Epithelial cell of esophagus (primary cell): ENCODE measurements at regions not wholly inside any gene's neighbourhood (a gene's known extent, or its start where the extent isn't known, plus 50 kb on each side); places are given as distances from the start of the nearest gene placed in this dataset.

ENCODE experiments used
- DNase-seq: peaks from one replicate; pipeline ENCODE4 v3.0.0; 2010; ENCODE audit warnings: low read depth
- H3K4me3 ChIP-seq: 2 replicates; pipeline ENCODE4 v1.5.1; 2011; ENCODE audit warnings: mild to moderate bottlenecking, low read length, control low read depth
- TF ChIP-seq, protein P1 (sequence below): IDR thresholded peaks from 2 replicates; pipeline ENCODE4 v1.5.1; 2011; ENCODE audit warnings: low read depth, mild to moderate bottlenecking, low read length, control low read depth, inconsistent platforms; ENCODE audit not compliant: insufficient read depth; ENCODE audit errors: missing control alignments

DNA sequence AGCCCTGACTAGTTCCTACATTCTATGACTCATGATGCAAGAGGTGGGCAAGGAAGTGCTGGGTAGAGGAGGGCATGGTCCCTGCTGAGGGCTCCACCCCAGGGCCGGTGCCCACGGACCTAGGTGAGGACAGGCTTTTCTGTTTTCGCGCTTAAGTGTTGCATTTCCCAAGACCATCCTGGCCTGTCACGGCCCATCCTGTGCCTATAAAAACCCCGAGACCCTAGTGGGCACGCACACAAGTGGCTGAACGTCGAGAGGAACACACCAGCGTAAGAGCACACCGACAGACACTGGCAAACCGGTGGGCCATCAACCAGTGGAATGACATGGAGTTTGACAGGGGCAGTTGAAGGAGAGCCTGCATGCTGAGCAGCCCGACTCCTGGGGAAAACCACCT, 680.7 kb upstream of the GHITM start:
- DNase-seq, result no peak
- TF ChIP-seq, protein P1, sequence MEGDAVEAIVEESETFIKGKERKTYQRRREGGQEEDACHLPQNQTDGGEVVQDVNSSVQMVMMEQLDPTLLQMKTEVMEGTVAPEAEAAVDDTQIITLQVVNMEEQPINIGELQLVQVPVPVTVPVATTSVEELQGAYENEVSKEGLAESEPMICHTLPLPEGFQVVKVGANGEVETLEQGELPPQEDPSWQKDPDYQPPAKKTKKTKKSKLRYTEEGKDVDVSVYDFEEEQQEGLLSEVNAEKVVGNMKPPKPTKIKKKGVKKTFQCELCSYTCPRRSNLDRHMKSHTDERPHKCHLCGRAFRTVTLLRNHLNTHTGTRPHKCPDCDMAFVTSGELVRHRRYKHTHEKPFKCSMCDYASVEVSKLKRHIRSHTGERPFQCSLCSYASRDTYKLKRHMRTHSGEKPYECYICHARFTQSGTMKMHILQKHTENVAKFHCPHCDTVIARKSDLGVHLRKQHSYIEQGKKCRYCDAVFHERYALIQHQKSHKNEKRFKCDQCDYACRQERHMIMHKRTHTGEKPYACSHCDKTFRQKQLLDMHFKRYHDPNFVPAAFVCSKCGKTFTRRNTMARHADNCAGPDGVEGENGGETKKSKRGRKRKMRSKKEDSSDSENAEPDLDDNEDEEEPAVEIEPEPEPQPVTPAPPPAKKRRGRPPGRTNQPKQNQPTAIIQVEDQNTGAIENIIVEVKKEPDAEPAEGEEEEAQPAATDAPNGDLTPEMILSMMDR, result no peak
- H3K4me3 ChIP-seq, result no peak overlapping the region

DNA sequence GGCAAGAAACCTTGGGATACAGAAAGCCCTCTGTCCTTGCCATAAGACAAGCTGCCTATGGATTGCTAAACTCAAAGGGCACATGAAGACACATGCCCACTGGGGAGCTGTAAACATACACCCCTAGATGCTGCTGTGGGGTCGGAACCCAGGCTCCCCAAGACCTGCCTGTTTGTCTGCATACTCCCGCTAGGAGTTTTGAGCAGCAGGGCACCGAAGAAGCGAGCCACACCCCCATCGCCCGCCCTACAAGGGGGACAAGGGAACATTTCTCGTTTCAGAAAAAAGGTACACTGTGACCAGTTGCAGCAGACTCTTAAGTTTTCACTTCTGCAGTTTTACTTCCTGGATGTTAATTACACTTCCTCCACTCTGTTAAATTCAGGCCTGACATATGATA, 680.2 kb upstream of the GHITM start:
- TF ChIP-seq, protein P1, result no peak
- DNase-seq, result no peak
- H3K4me3 ChIP-seq, result no peak overlapping the region

DNA sequence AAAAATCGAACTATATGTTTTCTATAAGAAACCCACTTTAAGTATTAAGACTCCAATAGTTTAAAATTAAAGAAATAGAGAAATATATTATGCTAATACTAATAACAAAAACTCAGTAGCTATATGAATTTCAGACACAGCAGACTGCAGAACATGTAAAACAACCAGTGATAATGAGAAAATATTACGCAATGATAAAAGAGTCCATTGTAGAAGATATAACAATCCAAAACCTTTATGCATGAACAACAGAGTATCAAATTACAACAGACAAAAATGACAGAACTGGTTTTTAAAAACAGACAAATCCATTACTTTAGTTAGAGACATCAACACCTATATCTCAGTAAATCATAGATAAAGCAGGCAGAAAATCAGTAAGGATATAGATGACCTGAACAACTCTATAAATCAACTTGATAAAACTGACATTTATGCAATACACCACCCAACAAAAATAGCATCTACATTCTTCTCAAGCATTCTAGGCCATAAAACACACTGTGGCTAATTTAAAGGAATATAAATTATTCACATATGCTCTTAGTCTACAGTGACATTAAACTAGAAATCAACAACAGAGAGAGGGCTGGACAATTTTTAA, 669.5 kb upstream of the GHITM start:
- no peak for DNase-seq
- TF ChIP-seq, protein P1, result no peak

DNA sequence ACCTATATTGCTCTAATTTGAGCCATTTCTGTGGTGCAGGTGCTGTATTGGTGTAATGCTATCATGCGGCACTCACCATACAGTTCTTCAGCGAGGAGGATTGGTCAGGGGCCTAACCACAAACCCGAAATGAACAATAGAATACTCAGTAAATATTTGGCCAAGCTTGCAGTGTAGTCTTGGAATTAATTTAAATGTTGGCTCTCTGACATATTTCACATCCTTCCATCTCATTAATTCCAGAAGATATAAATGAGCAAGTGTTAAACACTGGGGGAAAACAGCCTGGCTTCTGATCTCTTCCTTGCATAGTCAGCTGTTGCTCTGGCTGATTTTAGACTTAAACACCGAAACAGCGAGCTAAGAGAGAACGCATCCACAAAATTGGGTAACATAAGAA, 663.1 kb upstream of the GHITM start:
- DNase-seq, result no peak
- TF ChIP-seq, protein P1, result no peak
- no peak overlapping the region for H3K4me3 ChIP-seq

More for the DNA sequence above, 669.5 kb upstream of the GHITM start:
- no peak overlapping the region for H3K4me3 ChIP-seq

DNA sequence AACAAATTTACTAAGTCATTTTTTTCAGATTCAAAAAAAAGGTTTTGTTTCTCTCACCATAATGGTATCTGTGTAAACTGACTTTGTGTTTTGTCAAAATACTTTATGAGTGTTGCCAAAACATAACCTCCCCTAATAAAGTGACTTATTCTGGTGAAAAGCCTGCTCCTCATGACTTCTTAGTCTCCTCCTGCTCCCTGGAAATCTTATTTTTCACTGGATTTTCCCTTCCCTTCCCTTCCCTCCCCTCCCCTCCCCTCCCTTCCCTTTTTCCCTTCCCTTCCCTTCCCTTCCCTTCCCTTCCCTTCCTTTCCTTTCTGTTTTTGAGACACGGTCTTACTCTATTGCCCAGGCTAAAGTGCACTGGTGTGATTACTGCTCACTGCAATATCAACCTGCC, 650.1 kb upstream of the GHITM start:
- H3K4me3 ChIP-seq, result no peak overlapping the region
- DNase-seq, result no peak
- TF ChIP-seq, protein P1, result no peak

DNA sequence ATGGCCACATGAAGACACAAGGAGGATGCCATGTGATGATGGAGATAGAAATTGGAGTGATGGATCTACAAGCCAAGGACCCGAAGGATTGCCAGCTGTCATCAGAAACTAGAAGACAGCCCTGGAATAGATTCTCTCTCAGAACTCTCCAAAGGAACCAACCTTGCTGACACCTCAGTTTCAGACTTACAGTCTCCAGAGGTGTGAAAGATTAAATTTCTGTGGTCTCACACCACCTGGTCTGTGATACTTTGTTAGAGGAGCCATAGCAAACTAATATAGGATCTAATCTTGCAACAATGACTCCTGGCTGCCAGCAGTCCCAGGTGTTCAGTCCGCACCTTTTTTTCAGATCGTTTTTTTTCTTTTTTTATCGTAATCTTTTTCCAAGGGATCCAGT, 647.3 kb upstream of the GHITM start:
- no peak overlapping the region for H3K4me3 ChIP-seq
- TF ChIP-seq, protein P1, result no peak
- DNase-seq, result no peak

DNA sequence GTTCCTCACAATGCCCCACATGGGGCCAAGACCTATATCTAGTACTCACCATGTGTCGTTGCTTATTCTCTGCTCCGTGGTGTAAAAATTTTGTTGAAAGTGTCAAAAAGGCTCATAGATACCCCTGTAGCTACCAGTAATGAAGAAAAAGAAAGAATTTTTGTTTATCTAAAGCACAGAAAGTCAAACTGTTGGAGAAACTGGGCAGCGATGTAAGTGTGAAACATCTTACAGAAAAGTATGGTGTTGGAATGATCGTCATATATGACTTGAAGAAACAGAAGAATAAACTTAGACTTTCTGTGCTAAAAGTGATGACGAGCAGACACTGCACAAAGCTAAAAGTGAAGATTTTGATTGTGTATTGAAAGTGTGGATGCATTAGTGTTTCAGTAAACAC, 626.6 kb upstream of the GHITM start:
- TF ChIP-seq, protein P1, result no peak
- H3K4me3 ChIP-seq, result no peak overlapping the region
- DNase-seq, result no peak
